ENCODE measurements at regions not wholly inside any gene's neighbourhood (a gene's known extent, or its start where the extent isn't known, plus 50 kb on each side); places are given as distances from the start of the nearest gene placed in this dataset.

DNA sequence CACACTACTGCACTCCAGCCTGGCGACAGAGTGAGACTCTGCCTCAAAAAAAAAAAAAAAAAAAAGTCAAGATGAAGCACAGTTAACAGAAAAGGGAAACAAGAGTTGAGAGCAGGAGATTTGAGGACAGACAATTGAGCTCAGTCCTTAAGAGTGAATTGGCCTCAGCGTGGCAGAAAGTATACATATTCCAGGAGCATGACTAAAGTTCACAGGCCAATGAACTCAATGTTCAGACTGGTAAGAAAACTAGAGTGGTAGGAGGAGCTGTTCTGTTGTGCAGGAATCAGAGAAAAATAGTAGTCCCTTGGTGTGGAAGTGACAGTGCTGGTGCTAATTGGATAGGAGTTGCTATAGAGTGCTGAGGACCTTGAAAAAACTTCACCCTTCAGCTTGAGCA lies 60.0 kb downstream of the NRN1 start:
- Histone ChIP-seq H3K9ac (ENCODE audit: low read depth, low read length) (no peak overlapping the region), H3K4me1 (ENCODE audit: insufficient read depth, low read length) (no peaks in the 10 kb centered on the region), H3K4me3 (ENCODE audit: low read length) (no peak overlapping the region), H3K27ac (ENCODE audit: low read depth, low read length) (no peak overlapping the region), H3K36me3 (ENCODE audit: insufficient read depth, low read length) (no peaks in the 10 kb centered on the region), H3K9me3 (ENCODE audit: insufficient read depth, low read depth, low read length) (peaks cover 16% of the 10 kb centered on the region; the same call in 1 of the 2 replicates), H3K27me3 (ENCODE audit: insufficient read depth, low read length) (no peaks in the 10 kb centered on the region)
- WGBS = 86% methylated on average over 2 of the region's 2 CpGs

DNA sequence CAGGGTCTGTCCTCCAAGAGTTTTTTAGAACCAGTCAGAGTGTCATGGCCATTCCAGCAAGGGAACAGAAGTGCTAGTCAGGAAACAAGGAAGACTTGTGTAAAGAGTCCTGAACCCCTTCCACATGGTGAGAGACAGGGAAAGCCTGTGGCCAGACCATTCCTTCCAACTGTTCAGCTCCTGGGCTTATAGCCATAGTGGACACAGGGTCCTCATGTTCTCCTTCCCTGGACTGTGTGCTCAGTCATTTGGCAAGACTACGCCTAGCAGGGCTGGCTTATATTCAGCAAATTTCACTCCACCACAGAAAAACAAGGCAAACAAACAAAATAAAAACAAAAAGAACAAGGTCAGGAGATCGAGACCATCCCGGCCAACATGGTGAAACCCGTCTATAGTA lies 60.5 kb downstream of the NRN1 start:
- Histone ChIP-seq H3K4me1 (ENCODE audit: insufficient read depth, low read length) (no peaks in the 10 kb centered on the region), H3K9me3 (ENCODE audit: insufficient read depth, low read depth, low read length) (peaks cover 16% of the 10 kb centered on the region; the same call in 1 of the 2 replicates), H3K4me3 (ENCODE audit: low read length) (no peak overlapping the region), H3K9ac (ENCODE audit: low read depth, low read length) (no peak overlapping the region), H3K27ac (ENCODE audit: low read depth, low read length) (no peak overlapping the region), H3K36me3 (ENCODE audit: insufficient read depth, low read length) (no peaks in the 10 kb centered on the region), H3K27me3 (ENCODE audit: insufficient read depth, low read length) (no peaks in the 10 kb centered on the region)
- WGBS = 96% methylated on average over 4 of the region's 4 CpGs

DNA sequence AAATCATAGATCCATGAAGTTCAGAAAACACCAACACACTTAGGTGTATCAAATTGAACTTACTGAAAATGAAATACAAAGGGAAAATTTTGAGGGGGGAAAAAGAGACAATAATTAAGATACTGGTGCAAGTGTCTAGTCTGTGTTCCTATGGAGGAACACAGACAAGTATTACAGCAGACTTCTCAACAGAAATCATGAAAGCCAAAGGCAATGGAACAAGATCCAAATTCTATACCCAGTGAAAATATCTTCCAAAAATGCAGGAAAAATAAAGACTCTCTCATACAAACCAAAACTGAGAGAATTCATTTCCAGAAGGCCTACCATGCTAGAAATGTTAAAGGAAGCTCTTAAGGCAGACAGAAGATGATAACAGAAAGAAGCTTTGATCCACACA lies 63.1 kb downstream of the NRN1 start:
- Histone ChIP-seq H3K9me3 (ENCODE audit: insufficient read depth, low read depth, low read length) (peaks cover 16% of the 10 kb centered on the region; the same call in 1 of the 2 replicates), H3K36me3 (ENCODE audit: insufficient read depth, low read length) (no peaks in the 10 kb centered on the region), H3K4me1 (ENCODE audit: insufficient read depth, low read length) (no peaks in the 10 kb centered on the region), H3K9ac (ENCODE audit: low read depth, low read length) (no peak overlapping the region), H3K27me3 (ENCODE audit: insufficient read depth, low read length) (no peaks in the 10 kb centered on the region), H3K4me3 (ENCODE audit: low read length) (no peak overlapping the region), H3K27ac (ENCODE audit: low read depth, low read length) (no peak overlapping the region)

DNA sequence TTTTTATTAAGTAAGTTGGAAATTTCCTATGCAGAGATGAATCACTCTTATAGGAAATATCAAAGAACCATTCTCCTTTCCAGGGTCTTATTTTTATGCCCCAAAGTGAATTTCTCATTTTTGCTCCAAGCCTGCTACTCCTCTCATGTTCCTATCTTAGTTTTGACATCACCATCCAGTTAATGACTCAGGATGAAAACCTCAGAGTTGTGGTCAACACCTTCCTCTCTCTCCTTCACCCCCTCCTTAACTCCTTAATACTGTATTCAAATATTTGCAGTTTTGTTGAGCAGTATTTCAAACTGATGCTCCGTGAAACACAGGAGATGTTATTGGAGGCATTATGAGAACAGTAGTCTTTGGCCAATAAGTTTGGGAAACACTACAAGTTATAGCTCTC lies 64.1 kb downstream of the NRN1 start:
- 83% methylated on average over 1 of the region's 1 CpG for WGBS
- peaks cover 16% of the 10 kb centered on the region; the same call in 1 of the 2 replicates for H3K9me3 ChIP-seq (ENCODE audit: insufficient read depth, low read depth, low read length)

DNA sequence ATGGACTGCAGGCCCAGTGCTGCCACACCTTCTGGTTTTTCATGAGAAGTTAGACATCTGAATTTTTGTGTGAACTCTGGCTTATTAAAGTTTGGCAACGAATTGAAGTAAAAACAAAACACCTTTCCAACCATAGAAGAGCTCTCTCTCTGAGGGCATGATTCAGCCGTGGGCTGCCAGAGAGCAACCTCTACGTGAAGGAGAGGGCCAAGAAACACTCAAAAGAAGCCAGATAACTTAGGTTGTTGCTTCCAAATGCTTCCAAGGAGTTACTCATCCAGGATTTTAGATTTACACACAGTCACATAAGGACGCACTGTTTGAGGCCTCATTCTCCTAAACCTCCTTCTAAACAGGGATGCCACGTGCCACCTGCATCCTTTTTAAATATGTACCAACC lies 65.5 kb downstream of the NRN1 start:
- WGBS = 84% methylated on average over 5 of the region's 5 CpGs
- Histone ChIP-seq H3K9ac (ENCODE audit: low read depth, low read length) (no peak overlapping the region), H3K27ac (ENCODE audit: low read depth, low read length) (no peak overlapping the region), H3K4me1 (ENCODE audit: insufficient read depth, low read length) (no peaks in the 10 kb centered on the region), H3K27me3 (ENCODE audit: insufficient read depth, low read length) (no peaks in the 10 kb centered on the region), H3K9me3 (ENCODE audit: insufficient read depth, low read depth, low read length) (peaks cover 16% of the 10 kb centered on the region; the same call in 1 of the 2 replicates), H3K4me3 (ENCODE audit: low read length) (no peak overlapping the region), H3K36me3 (ENCODE audit: insufficient read depth, low read length) (no peaks in the 10 kb centered on the region)

More for the DNA sequence above, 64.1 kb downstream of the NRN1 start:
- Histone ChIP-seq H3K4me3 (ENCODE audit: low read length) (no peak overlapping the region), H3K4me1 (ENCODE audit: insufficient read depth, low read length) (no peaks in the 10 kb centered on the region), H3K27me3 (ENCODE audit: insufficient read depth, low read length) (no peaks in the 10 kb centered on the region), H3K36me3 (ENCODE audit: insufficient read depth, low read length) (no peaks in the 10 kb centered on the region), H3K27ac (ENCODE audit: low read depth, low read length) (no peak overlapping the region), H3K9ac (ENCODE audit: low read depth, low read length) (no peak overlapping the region)

DNA sequence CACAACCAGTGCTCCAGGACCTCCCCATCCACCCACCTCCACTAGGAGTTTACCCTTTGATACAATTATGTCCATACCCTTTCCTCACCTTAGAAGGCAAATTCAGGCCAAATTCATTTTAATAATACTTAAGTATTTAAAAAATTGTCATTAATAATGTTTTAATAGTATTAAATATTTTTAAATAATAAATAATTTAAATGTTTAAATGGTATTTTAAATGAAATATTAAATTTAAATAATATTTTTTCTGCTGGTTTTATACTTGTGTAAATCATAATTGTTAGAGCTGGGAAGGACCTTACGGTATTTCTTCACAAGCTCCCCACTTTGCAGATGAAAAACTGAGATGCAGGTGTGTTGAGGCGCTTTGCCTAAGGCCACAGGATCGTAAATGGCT lies 67.8 kb downstream of the NRN1 start:
- no peaks in the 10 kb centered on the region for H3K4me1 ChIP-seq (ENCODE audit: insufficient read depth, low read length)
- H3K9me3 ChIP-seq (ENCODE audit: insufficient read depth, low read depth, low read length) = peaks cover 10% of the 10 kb centered on the region; the same call in 1 of the 2 replicates
- H3K9ac ChIP-seq (ENCODE audit: low read depth, low read length) = no peak overlapping the region
- H3K36me3 ChIP-seq (ENCODE audit: insufficient read depth, low read length) = no peaks in the 10 kb centered on the region
- WGBS = 100% methylated on average over 3 of the region's 3 CpGs
- no peak overlapping the region for H3K27ac ChIP-seq (ENCODE audit: low read depth, low read length)
- no peaks in the 10 kb centered on the region for H3K27me3 ChIP-seq (ENCODE audit: insufficient read depth, low read length)
- no peak overlapping the region for H3K4me3 ChIP-seq (ENCODE audit: low read length)

DNA sequence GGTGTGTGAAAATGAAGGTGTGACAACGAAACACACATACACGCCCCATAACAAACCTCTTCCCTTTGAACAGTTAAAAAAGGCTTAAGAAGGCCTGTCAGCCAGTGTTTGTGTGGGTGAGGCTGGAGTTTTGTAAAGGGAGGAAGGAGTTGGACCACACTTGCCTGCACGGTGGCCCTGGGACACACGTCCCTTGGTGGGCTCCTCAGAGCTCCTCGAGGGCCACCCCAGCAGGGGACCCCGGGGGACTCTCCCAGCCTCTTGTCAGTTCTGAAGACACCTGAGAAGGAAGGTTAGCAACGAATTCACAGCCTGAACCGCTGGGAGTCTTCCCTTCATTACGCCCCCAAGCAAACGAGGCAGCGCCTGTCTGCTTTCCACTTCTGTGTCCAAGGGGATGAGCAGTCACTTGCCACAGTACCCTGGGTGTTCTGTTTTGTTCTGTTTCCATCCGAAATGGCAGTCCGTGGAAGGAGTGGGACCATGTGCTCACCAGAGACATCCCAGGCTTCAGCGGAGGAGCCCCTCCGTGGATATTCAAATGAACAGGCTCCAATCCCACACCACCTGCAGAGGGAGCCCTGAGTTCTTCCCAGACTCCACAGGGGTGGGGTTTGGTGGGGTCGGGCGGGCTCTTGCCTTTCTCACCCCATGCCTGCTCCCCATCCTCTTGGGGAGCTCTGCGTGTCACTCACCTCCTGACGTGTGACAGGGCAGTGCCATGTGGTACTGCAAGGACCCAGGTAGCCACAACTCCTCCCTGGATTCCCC lies 68.6 kb downstream of the NRN1 start:
- Histone ChIP-seq H3K27ac (ENCODE audit: low read depth, low read length) (no peak overlapping the region), H3K4me3 (ENCODE audit: low read length) (no peak overlapping the region), H3K27me3 (ENCODE audit: insufficient read depth, low read length) (no peaks in the 10 kb centered on the region), H3K9me3 (ENCODE audit: insufficient read depth, low read depth, low read length) (peaks cover 2% of the 10 kb centered on the region; the same call in 1 of the 2 replicates), H3K9ac (ENCODE audit: low read depth, low read length) (no peak overlapping the region), H3K4me1 (ENCODE audit: insufficient read depth, low read length) (no peaks in the 10 kb centered on the region), H3K36me3 (ENCODE audit: insufficient read depth, low read length) (no peaks in the 10 kb centered on the region)
- 90% methylated on average over 18 of the region's 19 CpGs for WGBS

DNA sequence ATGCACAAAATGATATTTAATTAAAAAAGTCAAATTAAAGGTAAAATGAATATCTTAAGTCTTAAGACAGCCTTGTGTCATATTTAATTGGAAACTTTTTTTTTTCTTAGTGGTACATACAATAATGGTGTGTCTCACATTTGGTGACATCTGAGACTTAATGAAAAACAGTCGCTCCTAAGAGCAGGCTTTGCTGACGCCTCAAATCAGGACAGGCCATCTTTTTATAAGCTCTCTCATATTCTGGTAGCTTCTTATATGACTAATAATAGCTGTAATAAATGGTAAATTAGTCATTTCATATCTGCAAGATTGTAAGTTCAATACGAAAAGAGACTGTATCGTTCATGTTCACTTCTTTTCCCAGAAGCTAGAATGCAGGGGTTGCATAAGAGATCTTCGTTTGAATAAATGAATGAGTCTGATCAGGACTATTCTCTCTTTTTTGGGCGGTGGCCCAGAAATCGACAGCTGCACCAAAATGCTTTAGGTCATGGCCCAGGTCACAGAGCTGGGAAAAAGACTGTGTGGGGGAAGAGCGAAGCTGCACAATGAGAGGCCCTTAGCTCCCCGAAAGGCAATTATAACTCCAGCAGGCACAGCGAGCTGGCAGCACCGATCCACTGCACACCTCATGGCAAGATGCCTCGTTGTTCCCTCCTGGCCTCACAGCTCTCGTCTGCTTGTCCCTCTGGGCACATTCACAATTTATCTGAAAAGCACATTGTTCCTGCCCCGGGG lies 69.4 kb downstream of the NRN1 start:
- no peak overlapping the region for H3K27ac ChIP-seq (ENCODE audit: low read depth, low read length)

DNA sequence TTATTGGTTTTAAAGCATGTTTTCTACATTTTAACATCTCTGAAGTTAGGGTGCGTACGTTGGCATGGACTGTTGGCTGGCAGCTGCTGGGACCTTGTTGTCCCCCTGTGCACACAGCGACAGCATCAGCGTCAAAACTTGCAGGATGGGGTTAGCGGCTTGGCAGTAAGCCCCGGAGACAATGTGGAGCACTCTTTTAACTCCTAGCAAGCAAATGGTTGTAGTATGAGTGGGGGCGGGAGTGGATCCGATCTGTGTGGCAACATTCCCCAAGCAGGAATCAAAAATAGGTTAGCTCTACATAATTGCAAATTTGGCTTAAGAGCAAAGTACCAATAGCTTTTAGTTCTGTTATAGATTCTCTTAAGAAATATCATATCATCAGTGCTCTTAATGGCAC lies 70.1 kb downstream of the NRN1 start:
- H3K27me3 ChIP-seq (ENCODE audit: insufficient read depth, low read length) = no peaks in the 10 kb centered on the region
- H3K9me3 ChIP-seq (ENCODE audit: insufficient read depth, low read depth, low read length) = no peaks in the 10 kb centered on the region
- H3K9ac ChIP-seq (ENCODE audit: low read depth, low read length) = no peak overlapping the region
- no peak overlapping the region for H3K27ac ChIP-seq (ENCODE audit: low read depth, low read length)
- no peaks in the 10 kb centered on the region for H3K4me1 ChIP-seq (ENCODE audit: insufficient read depth, low read length)
- H3K4me3 ChIP-seq (ENCODE audit: low read length) = no peak overlapping the region
- no peaks in the 10 kb centered on the region for H3K36me3 ChIP-seq (ENCODE audit: insufficient read depth, low read length)
- 98% methylated on average over 8 of the region's 8 CpGs for WGBS

More for the DNA sequence above, 69.4 kb downstream of the NRN1 start:
- H3K9me3 ChIP-seq (ENCODE audit: insufficient read depth, low read depth, low read length) = no peaks in the 10 kb centered on the region
- 94% methylated on average over 14 of the region's 14 CpGs for WGBS
- no peaks in the 10 kb centered on the region for H3K4me1 ChIP-seq (ENCODE audit: insufficient read depth, low read length)
- no peak overlapping the region for H3K4me3 ChIP-seq (ENCODE audit: low read length)
- H3K36me3 ChIP-seq (ENCODE audit: insufficient read depth, low read length) = no peaks in the 10 kb centered on the region
- no peak overlapping the region for H3K9ac ChIP-seq (ENCODE audit: low read depth, low read length)
- H3K27me3 ChIP-seq (ENCODE audit: insufficient read depth, low read length) = no peaks in the 10 kb centered on the region

DNA sequence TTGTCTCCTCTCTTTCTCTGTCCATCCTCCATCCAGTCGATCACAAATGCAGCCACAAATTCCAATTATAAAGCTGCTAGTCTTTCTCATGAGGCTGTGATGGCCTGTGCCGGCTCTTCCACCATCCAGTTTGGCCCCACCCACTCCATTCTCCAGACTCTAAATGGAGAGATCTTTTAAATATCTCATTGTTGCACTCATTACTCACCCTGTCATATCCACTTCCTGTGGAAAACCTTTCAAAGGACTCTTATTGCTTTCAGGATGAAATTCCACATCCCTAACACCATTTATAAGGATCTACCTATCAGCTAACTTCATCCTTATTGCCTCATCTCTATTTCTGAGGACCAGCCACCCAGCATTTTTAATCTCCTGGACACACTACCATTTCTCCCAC lies 70.6 kb downstream of the NRN1 start:
- no peak overlapping the region for H3K27ac ChIP-seq (ENCODE audit: low read depth, low read length)
- H3K4me1 ChIP-seq (ENCODE audit: insufficient read depth, low read length) = no peaks in the 10 kb centered on the region
- H3K4me3 ChIP-seq (ENCODE audit: low read length) = no peak overlapping the region
- 82% methylated on average over 2 of the region's 2 CpGs for WGBS
- no peaks in the 10 kb centered on the region for H3K9me3 ChIP-seq (ENCODE audit: insufficient read depth, low read depth, low read length)
- no peak overlapping the region for H3K9ac ChIP-seq (ENCODE audit: low read depth, low read length)
- H3K36me3 ChIP-seq (ENCODE audit: insufficient read depth, low read length) = no peaks in the 10 kb centered on the region
- no peaks in the 10 kb centered on the region for H3K27me3 ChIP-seq (ENCODE audit: insufficient read depth, low read length)

DNA sequence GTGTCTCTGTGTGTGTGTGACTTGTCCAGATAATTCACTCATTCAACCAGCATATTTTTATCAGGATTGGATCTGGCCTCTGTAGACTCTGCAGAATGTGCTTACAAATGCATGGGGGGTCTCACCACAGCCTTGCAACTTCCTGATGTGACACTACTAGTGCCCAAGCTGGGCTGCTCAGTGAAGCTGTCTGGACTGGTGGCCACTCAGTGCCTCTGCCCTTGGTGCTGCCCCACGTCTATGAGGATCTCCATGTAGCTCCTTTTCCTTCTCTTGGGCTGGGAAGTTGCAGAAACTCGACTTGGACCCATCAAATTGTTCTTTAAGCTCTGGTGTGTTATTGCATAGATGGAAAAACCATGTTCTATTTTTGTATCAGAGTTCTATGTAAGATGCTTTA lies 75.8 kb downstream of the NRN1 start:
- H3K9me3 ChIP-seq (ENCODE audit: insufficient read depth, low read depth, low read length) = no peaks in the 10 kb centered on the region
- 71% methylated on average over 2 of the region's 2 CpGs for WGBS
- no peak overlapping the region for H3K27ac ChIP-seq (ENCODE audit: low read depth, low read length)
- H3K9ac ChIP-seq (ENCODE audit: low read depth, low read length) = no peak overlapping the region
- H3K4me3 ChIP-seq (ENCODE audit: low read length) = no peak overlapping the region
- H3K27me3 ChIP-seq (ENCODE audit: insufficient read depth, low read length) = no peaks in the 10 kb centered on the region
- no peaks in the 10 kb centered on the region for H3K36me3 ChIP-seq (ENCODE audit: insufficient read depth, low read length)
- H3K4me1 ChIP-seq (ENCODE audit: insufficient read depth, low read length) = no peaks in the 10 kb centered on the region

All from HUES64 (cell line).